ENCODE measurements at regions not wholly inside any gene's neighbourhood (a gene's known extent, or its start where the extent isn't known, plus 50 kb on each side); places are given as distances from the start of the nearest gene placed in this dataset.
A peak's percentile ranks its signal among the peaks of the same experiment; 100 is the strongest.

GRCh38 chr9:108080285-108080684 is 590.7 kb upstream of the KLF4 start:
- Histone ChIP-seq H3K9ac (ENCODE audit: insufficient read depth, low read length, poor library complexity, severe bottlenecking) (no peak overlapping the region), H3K27ac (ENCODE audit: low read depth in 1 of 2, low read length in 2 of 2) (no peak overlapping the region), H3K4me3 (replicated peaks in 1 of 3; ENCODE audit: low read depth in 2 of 3, low read length in 3 of 3) (no peak overlapping the region), H3K36me3 (replicated peaks in 1 of 2; ENCODE audit: control insufficient read depth in 1 of 2, insufficient read depth in 2 of 2, low read length in 2 of 2) (no peaks in the 10 kb centered on the region), H3K4me2 (replicated peaks; ENCODE audit: extremely low read depth, low read length, poor library complexity, severe bottlenecking) (no peak overlapping the region), H3K79me2 (ENCODE audit: insufficient read depth, low read length) (no peaks in the 10 kb centered on the region), H3K9me3 (replicated peaks in 1 of 2; ENCODE audit: control insufficient read depth in 1 of 2, insufficient read depth in 1 of 2, low read length in 2 of 2) (no peaks in the 10 kb centered on the region), H3K4me1 (ENCODE audit: control insufficient read depth in 1 of 2, insufficient read depth in 2 of 2, low read length in 2 of 2) (peaks cover 28 to 32% of the 10 kb centered on the region in 2 donors), H4K20me1 (ENCODE audit: insufficient read depth, low read length) (no peaks in the 10 kb centered on the region), H3K27me3 (ENCODE audit: control insufficient read depth in 2 of 2, insufficient read depth in 2 of 2, low read length in 2 of 2) (no peaks in the 10 kb centered on the region), H2AFZ (ENCODE audit: insufficient read depth, low read depth, low read length, poor library complexity, severe bottlenecking) (no peak overlapping the region)
- peaks cover 0 to 2% of the 10 kb centered on the region in 2 donors for H3K36me3 Mint-ChIP-seq
- intact Hi-C loops (cut with micrococcal nuclease), result no loop called here
- peaks cover 0 to 2% (median 2%) of the 10 kb centered on the region in 3 donors for H3K27me3 Mint-ChIP-seq (ENCODE audit: low read depth in 3 of 3)
- DNase-seq, result no peak
- H3K4me3 Mint-ChIP-seq, result no peak overlapping the region
- peaks cover 33% of the 10 kb centered on the region for H3K4me1 Mint-ChIP-seq
- H3K27ac Mint-ChIP-seq, result no peak overlapping the region
- no peak for TF ChIP-seq CTCF (IDR thresholded peaks at IDR 0.05)
- peaks cover 0 to 6% (median 2%) of the 10 kb centered on the region in 7 donors for H3K9me3 Mint-ChIP-seq
- 100% methylated on average over 3 of the region's 3 CpGs for WGBS (ENCODE audit: insufficient coverage)

GRCh38 chr9:108078811-108079210 is 589.2 kb upstream of the KLF4 start:
- H3K4me1 Mint-ChIP-seq, result peaks cover 33% of the 10 kb centered on the region
- TF ChIP-seq CTCF (IDR thresholded peaks at IDR 0.05), result no peak
- no peaks in the 10 kb centered on the region for H3K36me3 ChIP-seq (replicated peaks in 1 of 2; ENCODE audit: control insufficient read depth in 1 of 2, insufficient read depth in 2 of 2, low read length in 2 of 2)
- peak; percentile 19 to 37 (median 36) for DNase-seq
- WGBS (ENCODE audit: insufficient coverage), result 90% methylated on average over 2 of the region's 2 CpGs
- no peaks in the 10 kb centered on the region for H3K79me2 ChIP-seq (ENCODE audit: insufficient read depth, low read length)
- peaks cover 0 to 4% (median 2%) of the 10 kb centered on the region in 3 donors for H3K27me3 Mint-ChIP-seq (ENCODE audit: low read depth in 3 of 3)
- peaks cover 0 to 3% (median 0%) of the 10 kb centered on the region in 7 donors for H3K9me3 Mint-ChIP-seq
- H4K20me1 ChIP-seq (ENCODE audit: insufficient read depth, low read length), result no peaks in the 10 kb centered on the region
- no peak overlapping the region for H3K9ac ChIP-seq (ENCODE audit: insufficient read depth, low read length, poor library complexity, severe bottlenecking)
- H3K4me3 Mint-ChIP-seq, result no peak overlapping the region
- H3K4me1 ChIP-seq (ENCODE audit: control insufficient read depth in 1 of 2, insufficient read depth in 2 of 2, low read length in 2 of 2), result peaks cover 26 to 28% of the 10 kb centered on the region in 2 donors
- H3K27ac ChIP-seq (ENCODE audit: low read depth in 1 of 2, low read length in 2 of 2), result no peak overlapping the region
- peaks cover 0 to 2% of the 10 kb centered on the region in 2 donors for H3K36me3 Mint-ChIP-seq
- no peak overlapping the region for H3K4me3 ChIP-seq (replicated peaks in 1 of 3; ENCODE audit: low read depth in 2 of 3, low read length in 3 of 3)
- H3K9me3 ChIP-seq (replicated peaks in 1 of 2; ENCODE audit: control insufficient read depth in 1 of 2, insufficient read depth in 1 of 2, low read length in 2 of 2), result no peaks in the 10 kb centered on the region
- peak overlapping the region in 1 of 7 donors; percentile 26 for H3K27ac Mint-ChIP-seq
- no peak overlapping the region for H3K4me2 ChIP-seq (replicated peaks; ENCODE audit: extremely low read depth, low read length, poor library complexity, severe bottlenecking)
- H3K27me3 ChIP-seq (ENCODE audit: control insufficient read depth in 2 of 2, insufficient read depth in 2 of 2, low read length in 2 of 2), result no peaks in the 10 kb centered on the region
- no peak overlapping the region for H2AFZ ChIP-seq (ENCODE audit: insufficient read depth, low read depth, low read length, poor library complexity, severe bottlenecking)
- intact Hi-C loops (cut with micrococcal nuclease), result no loop called here

Measured in CD14-positive monocyte (primary cell).